Posterior vena cava (tissue), 2 donors: ENCODE measurements at regions not wholly inside any gene's neighbourhood (a gene's known extent, or its start where the extent isn't known, plus 50 kb on each side); places are given as distances from the start of the nearest gene placed in this dataset.
"Not testable (repeated sequence)": the region's sequence is repeated elsewhere in the genome, so short reads cannot be mapped to it uniquely, and the experiment has no call there.

Experiments used
- DNase-seq: peaks from one replicate; pipeline ENCODE4 v3.0.0-alpha.2; 2020; ENCODE audit warnings: low spot score
- intact Hi-C, 2 donors: fragments of 100-400 bp; cut with DNase I; formaldehyde crosslinking; loops; one replicate each; pipeline versions ENCODE4 v1.14.1 to v1.14.2; 2022 to 2023
- donor health status: DM: yes; HTN: yes; CAD: no.
- donor health status: DM: yes; HTN: yes; CAD: no.

GRCh38 chr12:116327992-116328391, 50.5 kb upstream of the MED13L start:
- intact Hi-C loops = loop anchor here in 1 of 2 donors (10.0 kb wide), 1 partner anchor 57 kb away; no protein-coding TSS in a partner anchor
- DNase-seq = not testable (repeated sequence)

DNA sequence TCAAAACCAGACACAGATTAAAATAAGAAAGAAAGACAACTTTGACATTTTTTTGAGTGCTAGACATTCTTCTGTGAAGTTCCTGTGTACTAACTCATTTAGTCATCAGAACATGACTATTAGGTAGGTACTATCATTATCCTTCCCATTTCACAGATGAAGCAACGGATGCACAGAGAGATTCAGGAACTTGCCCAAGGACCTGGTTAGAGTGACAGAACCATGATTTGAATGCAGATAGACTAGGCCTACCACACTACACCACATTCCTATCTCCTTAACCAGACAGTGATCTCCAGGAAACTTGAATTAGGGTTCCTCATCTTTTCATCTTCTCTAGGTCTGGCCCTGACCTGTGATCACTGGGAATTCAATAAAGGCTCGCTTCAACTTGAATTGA, 54.4 kb upstream of the MED13L start:
- intact Hi-C loops = no loop called here

DNA sequence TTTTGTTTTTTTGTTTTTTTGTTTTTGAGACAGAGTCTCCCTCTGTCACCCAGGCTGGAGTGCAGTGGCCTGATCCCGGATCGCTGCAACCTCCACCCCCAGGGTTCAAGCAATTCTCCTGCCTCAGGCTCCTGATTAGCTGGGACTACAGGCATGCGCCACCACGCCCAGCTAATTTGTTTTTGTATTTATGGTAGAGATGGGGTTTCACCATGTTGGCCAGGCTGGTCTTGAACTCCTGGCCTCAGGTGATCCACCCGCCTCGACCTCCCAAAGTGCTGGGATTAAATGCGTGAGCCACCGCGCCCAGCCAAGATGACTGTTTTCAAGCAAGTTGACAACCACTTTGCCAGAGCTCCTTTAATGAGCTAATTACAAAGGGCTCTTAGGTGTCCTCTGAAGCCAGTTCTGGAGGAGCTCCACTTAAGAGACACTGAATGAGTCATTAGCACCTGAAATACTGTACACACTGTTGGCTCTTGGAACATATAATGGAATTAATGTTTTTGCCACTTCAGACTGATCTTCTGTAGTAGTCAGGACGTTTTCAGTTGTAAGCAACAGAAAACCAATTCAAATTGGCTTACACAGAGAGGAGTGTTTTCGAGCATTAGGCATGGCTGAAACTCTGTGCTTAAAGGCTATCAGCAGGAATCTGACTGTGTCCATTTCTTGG, 55.4 kb upstream of the MED13L start:
- DNase-seq = no peak
- intact Hi-C loops = no loop called here

More for the DNA sequence above, 54.4 kb upstream of the MED13L start:
- DNase-seq = no peak

GRCh38 chr12:116333402-116333801, 55.9 kb upstream of the MED13L start:
- intact Hi-C loops = no loop called here

DNA sequence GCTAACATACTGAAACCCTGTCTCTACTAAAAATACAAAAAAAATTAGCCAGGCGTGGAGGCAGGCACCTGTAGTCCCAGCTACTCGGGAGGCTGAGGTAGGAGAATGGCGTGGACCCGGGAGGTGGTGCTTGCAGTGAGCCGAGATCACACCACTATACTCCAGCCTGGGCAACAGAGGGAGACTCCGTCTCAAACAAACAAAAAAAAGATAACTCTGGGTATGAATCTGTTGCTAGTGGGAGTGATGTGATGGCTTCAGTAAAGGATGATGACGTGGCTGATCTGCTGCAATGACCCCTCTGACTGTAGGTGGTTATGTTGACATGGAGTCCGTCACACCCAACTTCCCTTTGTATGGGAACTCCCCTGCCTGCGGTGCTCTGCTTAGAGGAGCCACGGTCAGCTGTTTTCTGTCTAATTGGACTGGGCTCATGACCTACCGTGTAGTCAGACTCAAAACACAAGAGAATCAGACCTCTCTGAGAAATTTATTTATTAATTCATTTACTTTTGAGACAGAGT, 59.1 kb upstream of the MED13L start:
- no peak for DNase-seq

More at GRCh38 chr12:116333402-116333801, 55.9 kb upstream of the MED13L start:
- no peak for DNase-seq

GRCh38 chr12:116337312-116337711, 59.8 kb upstream of the MED13L start:
- intact Hi-C loops = no loop called here
- DNase-seq = no peak

More for the DNA sequence above, 59.1 kb upstream of the MED13L start:
- intact Hi-C loops = no loop called here

GRCh38 chr12:116338064-116338846, 60.8 kb upstream of the MED13L start:
- intact Hi-C loops = no loop called here

GRCh38 chr12:116339062-116339461, 61.6 kb upstream of the MED13L start:
- DNase-seq = no peak

More at GRCh38 chr12:116338064-116338846, 60.8 kb upstream of the MED13L start:
- no peak for DNase-seq

DNA sequence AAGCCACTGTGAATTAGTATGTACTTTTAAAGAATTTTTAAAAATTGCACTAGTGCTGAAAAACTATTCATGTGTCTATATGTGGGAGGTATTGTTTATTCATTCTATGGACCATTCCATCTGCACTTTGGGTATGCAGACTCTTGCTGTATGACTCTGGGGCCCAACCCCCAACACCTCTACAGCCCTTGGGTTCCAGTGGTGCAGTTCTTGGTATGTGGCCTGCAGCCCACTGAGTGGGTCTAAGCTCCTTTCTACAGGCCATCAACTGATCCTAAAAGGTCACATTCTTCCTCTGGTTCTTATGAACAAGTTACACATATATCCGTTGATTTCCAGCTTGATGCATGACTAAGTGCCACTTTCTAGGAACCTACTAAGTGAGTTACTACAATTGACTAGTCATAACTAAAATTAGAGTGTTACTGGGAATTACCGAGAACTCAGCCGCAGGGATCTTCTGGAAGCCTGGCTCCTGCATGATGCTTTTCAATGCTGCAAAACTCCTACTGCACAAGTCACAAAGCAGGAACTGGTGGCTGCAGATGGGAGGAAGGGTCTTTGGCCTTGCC, 62.4 kb upstream of the MED13L start:
- no peak for DNase-seq

More at GRCh38 chr12:116339062-116339461, 61.6 kb upstream of the MED13L start:
- intact Hi-C loops = no loop called here

DNA sequence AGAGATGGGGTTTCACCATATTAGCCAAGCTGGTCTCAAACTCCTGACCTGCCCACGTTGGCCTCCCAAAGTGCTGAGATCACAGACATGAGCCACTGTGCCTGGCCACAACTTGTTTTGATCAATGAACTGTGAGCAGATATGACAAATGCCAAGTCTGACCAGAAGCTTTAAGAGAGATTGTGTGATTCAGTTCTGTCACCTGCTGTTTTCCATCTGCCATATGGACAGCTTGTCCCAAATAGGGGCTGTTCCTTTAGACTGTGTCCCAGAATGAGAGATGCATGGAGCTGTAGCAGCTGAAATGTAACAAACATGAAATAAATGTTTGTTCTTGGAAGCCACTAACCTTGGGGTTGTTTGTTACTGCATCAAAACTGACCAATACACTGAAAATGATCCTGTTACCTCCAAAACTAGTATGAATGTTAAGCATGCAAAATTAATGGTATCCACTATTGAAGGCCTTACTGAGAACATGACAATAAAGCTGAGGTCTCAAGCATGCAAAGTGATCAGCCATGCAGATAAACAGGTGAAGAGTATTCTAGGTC, 65.9 kb upstream of the MED13L start:
- intact Hi-C loops = no loop called here

More for the DNA sequence above, 62.4 kb upstream of the MED13L start:
- intact Hi-C loops = no loop called here

GRCh38 chr12:116346222-116346621, 68.7 kb upstream of the MED13L start:
- no peak for DNase-seq
- intact Hi-C loops = no loop called here

More for the DNA sequence above, 65.9 kb upstream of the MED13L start:
- no peak for DNase-seq

DNA sequence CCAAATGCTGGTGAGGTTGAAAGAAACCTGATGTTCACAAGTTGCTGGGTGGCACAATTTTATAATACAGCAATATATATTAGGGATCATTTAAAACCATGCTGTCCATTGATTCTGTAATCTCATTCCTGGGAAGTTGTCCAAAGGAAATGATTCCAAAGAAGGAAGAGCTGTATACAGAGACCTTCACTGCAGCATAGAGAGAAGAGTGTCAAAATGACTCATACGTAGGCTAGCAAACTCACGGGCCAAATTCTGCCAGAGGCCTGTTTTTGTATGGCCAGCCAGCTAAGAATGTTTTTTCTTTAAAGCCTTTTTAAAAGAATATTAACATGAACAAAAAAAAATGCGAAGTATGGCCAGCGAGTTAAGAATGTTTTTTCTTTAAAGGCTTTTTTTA, 69.2 kb upstream of the MED13L start:
- intact Hi-C loops = no loop called here

GRCh38 chr12:116347265-116347664, 69.8 kb upstream of the MED13L start:
- intact Hi-C loops = no loop called here
- no peak for DNase-seq

More for the DNA sequence above, 69.2 kb upstream of the MED13L start:
- DNase-seq = no peak

- intact Hi-C loops = no loop called here
- no peak for DNase-seq
Measured at GRCh38 chr12:116352315-116352835, 74.9 kb upstream of the MED13L start.

GRCh38 chr12:116353958-116354357, 76.5 kb upstream of the MED13L start:
- intact Hi-C loops = no loop called here

GRCh38 chr12:116354534-116354933, 77.0 kb upstream of the MED13L start:
- no peak for DNase-seq
- intact Hi-C loops = no loop called here

More at GRCh38 chr12:116353958-116354357, 76.5 kb upstream of the MED13L start:
- DNase-seq = no peak

DNA sequence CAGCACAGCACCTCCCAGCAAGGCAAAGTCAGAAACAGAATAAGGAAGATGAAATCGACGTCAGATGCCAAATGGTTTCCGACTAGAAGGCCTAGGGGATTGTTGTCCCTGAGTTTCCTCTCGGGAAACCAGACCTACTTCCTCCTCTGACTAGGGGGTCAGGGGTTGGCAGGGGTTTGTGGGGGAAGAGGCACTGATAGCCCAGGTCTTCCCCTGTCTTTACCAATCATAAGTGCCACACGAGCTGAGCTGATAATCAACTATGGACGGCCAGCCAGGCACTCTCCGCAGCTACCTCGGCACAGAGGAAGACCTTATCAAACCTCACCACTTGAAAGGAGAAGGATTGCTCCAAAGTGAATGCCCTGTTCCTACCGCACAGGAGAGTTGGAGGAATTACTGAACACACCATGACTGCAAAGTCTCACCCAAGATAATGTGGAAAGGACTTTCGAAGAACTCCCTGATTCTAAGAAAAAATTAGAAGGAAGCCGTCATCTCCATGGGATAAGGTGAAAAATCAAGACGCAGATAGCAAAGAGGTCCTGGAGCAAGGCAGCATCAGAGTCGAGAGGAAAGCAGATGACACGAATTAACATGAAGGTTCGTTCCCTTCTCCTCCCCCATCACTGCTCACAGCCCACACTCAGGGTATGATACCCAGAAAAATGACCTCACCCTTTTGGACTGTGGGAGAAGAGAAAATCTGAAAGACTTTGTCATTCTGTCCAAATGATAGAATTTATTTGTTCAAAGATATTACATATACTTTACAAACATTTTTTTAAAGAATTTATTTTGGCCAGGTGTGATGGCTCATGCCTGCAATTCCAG, 77.7 kb upstream of the MED13L start:
- intact Hi-C loops = no loop called here
- DNase-seq = no peak

GRCh38 chr12:116358536-116358892, 81.0 kb upstream of the MED13L start:
- DNase-seq = no peak
- intact Hi-C loops = no loop called here
